DMS79 (cell line): ENCODE measurements at regions not wholly inside any gene's neighbourhood (a gene's known extent, or its start where the extent isn't known, plus 50 kb on each side); places are given as distances from the start of the nearest gene placed in this dataset.

Source experiments
- DNase-seq: peaks from one replicate; lab custom pipeline; 2025; lab: John Stamatoyannopoulos, UW

DNA sequence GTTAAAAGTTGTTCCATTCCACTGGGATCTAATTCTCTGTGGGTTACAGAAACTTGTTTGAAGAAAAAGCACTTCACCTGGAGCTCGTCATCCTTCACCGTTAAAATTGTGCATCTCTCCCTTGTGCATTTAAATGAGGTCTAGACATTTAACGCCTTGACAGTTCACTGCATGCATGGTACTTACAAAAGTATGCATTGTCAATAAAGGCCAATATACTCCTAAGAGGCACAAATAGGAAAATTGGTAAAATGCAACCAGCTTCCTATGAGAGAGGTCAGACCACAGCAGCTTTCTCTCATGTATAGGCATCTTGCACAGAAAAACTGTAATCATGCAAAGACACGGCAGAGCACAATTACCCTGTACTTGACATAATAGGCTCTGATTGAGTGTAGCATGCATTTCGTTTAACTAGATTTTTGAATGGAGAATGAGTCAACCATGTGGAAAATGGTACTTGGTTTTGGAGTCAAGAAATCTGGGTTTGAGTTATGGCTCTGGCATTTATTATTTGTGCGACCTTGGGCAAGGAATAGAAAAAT is 378.5 kb downstream of the RFPL4B start:
- DNase-seq: no peak

DNA sequence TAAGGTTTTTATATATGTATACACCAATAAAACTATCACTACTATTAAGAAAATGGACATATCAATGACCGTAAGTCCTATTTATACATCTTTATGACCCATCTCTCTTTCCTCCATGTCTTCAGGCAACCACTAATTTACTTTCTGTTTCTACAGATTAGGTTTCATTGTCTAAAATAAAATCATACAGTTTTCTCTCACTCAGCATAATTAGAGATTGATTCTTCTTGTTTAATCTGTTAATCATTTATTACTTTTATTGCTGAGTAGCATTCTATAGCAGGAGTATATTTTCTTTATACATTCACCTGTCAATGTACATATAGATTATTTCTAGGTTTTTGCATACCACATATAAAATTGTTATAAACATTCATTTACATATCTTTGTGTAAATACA is 388.0 kb downstream of the RFPL4B start:
- no peak for DNase-seq

GRCh38 chr6:112739766-112740165 is 392.6 kb downstream of the RFPL4B start:
- no peak for DNase-seq

- no peak for DNase-seq
Measured at GRCh38 chr6:112743323-112743722, 396.2 kb downstream of the RFPL4B start.

GRCh38 chr6:112744827-112745226 is 397.7 kb downstream of the RFPL4B start:
- no peak for DNase-seq

- DNase-seq: no peak
Measured at GRCh38 chr6:112745765-112746164, 398.6 kb downstream of the RFPL4B start.

DNA sequence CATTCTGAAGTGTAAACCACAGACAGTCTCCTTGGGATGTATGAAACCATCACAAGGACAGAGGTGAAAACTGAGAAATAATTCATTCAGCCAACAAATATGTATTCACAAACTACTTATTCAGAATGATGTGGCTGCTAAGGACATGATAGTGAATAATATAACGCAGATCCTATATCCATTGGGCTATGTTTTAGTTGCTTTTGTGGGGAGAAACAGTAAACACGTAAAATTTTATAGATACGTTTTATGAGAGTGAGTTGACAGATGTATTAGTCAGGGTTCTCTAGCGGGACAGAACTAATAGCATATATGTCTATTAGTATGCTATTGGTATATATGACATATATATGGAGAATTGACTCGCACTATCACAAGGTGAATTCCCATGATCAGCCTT is 402.5 kb downstream of the RFPL4B start:
- DNase-seq: no peak

- DNase-seq: no peak
Measured at GRCh38 chr6:112752305-112752704, 405.2 kb downstream of the RFPL4B start.

GRCh38 chr6:112752791-112753190 is 405.7 kb downstream of the RFPL4B start:
- no peak for DNase-seq

- no peak for DNase-seq
Measured at GRCh38 chr6:112760831-112761230, 413.7 kb downstream of the RFPL4B start.

- DNase-seq: no peak
Measured at GRCh38 chr6:112761740-112762139, 414.6 kb downstream of the RFPL4B start.

DNA sequence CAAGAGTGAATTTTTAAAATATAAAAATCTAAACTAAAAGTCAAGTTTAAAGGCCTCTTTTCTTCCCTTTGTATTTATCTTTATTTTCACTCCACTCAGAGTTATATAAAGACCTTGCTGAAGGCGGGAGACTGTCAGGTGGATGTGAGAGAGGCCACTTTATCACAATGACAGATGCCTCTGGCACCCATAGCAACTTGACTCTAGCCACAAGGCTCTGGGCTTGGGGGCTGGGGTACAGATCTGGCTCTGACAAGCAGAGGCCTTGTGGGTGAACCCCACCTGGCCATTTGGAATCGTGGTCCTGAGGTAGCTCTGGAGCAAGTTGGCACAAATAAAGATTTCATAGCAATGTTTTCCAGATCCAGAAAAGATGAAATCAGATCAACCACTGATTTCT is 417.2 kb downstream of the RFPL4B start:
- no peak for DNase-seq

- DNase-seq: no peak
Measured at GRCh38 chr6:112770308-112770707, 423.2 kb downstream of the RFPL4B start.

DNA sequence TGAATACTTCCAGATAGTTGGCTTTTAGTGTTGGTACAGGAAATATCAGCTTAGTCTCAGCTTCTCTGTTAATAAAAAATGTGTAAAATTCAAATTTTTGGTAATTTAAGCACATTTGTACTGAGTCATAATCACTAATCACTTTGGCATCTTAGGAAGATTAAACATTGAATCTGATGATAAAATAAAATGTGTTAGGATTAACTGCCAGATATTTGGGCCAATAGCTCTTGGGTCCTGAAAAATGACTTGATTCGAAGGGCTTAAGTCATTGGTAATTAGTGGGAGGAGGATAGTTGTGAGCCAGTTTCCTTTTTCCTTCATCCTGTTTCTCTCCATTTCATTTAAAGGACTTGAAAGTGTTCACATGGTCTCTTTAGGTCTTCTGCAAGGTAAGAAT is 426.1 kb downstream of the RFPL4B start:
- no peak for DNase-seq

GRCh38 chr6:112774319-112774718 is 427.2 kb downstream of the RFPL4B start:
- DNase-seq: no peak

- DNase-seq: no peak
Measured at GRCh38 chr6:112780498-112781096, 433.5 kb downstream of the RFPL4B start.

- no peak for DNase-seq
Measured at GRCh38 chr6:112781241-112781640, 434.1 kb downstream of the RFPL4B start.

GRCh38 chr6:112785408-112785807 is 438.3 kb downstream of the RFPL4B start:
- DNase-seq: no peak

GRCh38 chr6:112786801-112787200 is 439.7 kb downstream of the RFPL4B start:
- no peak for DNase-seq

- no peak for DNase-seq
Measured at GRCh38 chr6:112787371-112787770, 440.2 kb downstream of the RFPL4B start.

DNA sequence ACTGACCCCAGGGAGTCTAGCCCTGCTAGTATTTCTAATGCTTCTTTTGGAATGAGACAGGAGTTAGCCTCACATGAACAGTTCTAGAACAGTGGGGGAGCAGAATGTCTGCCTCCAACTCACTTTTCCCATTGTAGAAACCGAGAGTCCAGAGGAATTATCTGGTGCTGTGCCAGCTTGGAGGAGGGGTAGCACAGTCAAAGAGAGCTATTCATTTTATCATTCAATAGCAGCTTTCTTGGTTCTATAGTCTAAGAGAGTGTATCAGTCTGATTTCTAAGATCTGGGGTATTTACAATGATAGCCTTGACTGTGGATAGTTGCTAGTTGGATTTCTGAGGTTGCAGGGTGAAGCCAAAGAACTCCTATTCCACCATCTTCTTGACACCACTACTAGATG is 448.2 kb downstream of the RFPL4B start:
- DNase-seq: no peak

GRCh38 chr6:112796712-112797111 is 449.6 kb downstream of the RFPL4B start:
- no peak for DNase-seq

DNA sequence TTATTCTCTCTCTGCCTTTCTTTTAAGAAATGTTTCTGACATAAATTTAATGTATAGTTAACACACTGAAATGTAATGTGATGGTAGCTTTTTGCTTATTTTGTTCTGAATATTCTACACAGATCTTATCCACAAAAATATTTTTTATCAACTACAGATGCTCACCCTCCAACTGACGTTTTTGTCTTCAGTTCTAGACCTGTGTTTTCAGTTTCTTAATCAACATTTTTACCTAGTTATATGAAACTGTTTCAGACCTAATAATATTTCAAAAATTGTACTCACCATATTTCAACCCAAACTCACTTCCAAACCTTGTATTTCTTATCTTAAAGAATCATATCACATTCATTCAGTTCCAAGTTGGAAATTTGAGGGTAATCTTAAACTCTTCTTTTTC is 452.8 kb downstream of the RFPL4B start:
- no peak for DNase-seq

DNA sequence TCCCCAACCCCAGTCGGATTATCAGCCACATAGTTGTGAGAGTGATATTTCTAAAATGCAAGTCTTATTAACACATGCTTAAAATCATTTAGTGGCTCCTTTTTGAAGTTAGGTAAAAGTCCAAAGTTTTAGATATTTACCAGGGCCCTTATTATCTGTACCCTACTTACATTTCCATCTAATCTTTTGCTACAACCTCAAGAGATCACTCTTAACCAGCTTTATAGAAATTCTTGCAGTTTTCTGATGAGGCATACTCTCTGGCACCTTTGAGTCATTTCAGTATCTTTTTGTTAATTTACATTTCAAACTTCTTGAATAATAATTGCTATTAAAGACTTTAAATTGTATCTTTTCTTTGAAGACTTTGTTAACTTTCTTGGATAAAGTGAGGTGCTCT is 453.3 kb downstream of the RFPL4B start:
- no peak for DNase-seq
